BE2C (cell line): ENCODE measurements at regions not wholly inside any gene's neighbourhood (a gene's known extent, or its start where the extent isn't known, plus 50 kb on each side); places are given as distances from the start of the nearest gene placed in this dataset.

ENCODE experiments used
- DNase-seq: peaks from one replicate; pipeline ENCODE4 v3.0.0-alpha.2; 2020
- H3K27me3 ChIP-seq: fragments of 250-450 bp; sonication (Bioruptor Pico); 2 replicates; pipeline ENCODE4 v1.5.1; 2020; ENCODE audit warnings: mild to moderate bottlenecking
- H3K36me3 ChIP-seq: fragments of 250-450 bp; sonication (Bioruptor Pico); 2 replicates; pipeline ENCODE4 v1.5.1; 2020; ENCODE audit warnings: mild to moderate bottlenecking
- H3K4me1 ChIP-seq: fragments of 250-450 bp; sonication (Bioruptor Pico); 2 replicates; pipeline ENCODE4 v1.5.1; 2020
- H3K4me3 ChIP-seq: 2 replicates; pipeline ENCODE4 v1.5.1; 2011; ENCODE audit warnings: low read depth, low read length
- H3K9me3 ChIP-seq: fragments of 250-450 bp; sonication (Bioruptor Pico); 2 replicates; pipeline ENCODE4 v1.5.1; 2020
- TF ChIP-seq, protein P1 (sequence below): IDR thresholded peaks from 2 replicates; pipeline ENCODE4 v1.5.1; 2012; ENCODE audit warnings: mild to moderate bottlenecking, low read depth, low read length

DNA sequence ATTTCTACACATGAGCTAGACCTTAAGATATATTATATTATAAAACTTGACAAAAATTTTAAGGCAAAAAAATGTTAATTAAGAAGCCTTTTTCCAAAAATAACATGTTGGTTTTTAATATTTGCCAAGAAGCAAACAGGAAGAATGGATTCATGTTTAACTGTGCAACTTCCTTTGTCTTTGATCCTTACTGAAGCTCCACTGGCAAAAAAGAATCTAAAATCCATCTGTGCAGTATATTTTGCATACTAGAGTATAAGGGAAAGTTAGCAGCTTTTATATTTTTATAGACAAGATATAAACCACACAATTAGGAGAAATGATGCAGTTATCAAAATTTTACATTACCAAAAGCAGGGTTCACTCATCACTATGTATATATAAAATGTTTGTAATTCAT is 76.9 kb upstream of the RGS18 start:
- H3K4me3 ChIP-seq: no peak overlapping the region
- no peaks in the 10 kb centered on the region for H3K9me3 ChIP-seq
- H3K27me3 ChIP-seq: no peaks in the 10 kb centered on the region
- no peak for DNase-seq
- no peaks in the 10 kb centered on the region for H3K4me1 ChIP-seq
- no peaks in the 10 kb centered on the region for H3K36me3 ChIP-seq
- TF ChIP-seq, protein P1, sequence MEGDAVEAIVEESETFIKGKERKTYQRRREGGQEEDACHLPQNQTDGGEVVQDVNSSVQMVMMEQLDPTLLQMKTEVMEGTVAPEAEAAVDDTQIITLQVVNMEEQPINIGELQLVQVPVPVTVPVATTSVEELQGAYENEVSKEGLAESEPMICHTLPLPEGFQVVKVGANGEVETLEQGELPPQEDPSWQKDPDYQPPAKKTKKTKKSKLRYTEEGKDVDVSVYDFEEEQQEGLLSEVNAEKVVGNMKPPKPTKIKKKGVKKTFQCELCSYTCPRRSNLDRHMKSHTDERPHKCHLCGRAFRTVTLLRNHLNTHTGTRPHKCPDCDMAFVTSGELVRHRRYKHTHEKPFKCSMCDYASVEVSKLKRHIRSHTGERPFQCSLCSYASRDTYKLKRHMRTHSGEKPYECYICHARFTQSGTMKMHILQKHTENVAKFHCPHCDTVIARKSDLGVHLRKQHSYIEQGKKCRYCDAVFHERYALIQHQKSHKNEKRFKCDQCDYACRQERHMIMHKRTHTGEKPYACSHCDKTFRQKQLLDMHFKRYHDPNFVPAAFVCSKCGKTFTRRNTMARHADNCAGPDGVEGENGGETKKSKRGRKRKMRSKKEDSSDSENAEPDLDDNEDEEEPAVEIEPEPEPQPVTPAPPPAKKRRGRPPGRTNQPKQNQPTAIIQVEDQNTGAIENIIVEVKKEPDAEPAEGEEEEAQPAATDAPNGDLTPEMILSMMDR: no peak

DNA sequence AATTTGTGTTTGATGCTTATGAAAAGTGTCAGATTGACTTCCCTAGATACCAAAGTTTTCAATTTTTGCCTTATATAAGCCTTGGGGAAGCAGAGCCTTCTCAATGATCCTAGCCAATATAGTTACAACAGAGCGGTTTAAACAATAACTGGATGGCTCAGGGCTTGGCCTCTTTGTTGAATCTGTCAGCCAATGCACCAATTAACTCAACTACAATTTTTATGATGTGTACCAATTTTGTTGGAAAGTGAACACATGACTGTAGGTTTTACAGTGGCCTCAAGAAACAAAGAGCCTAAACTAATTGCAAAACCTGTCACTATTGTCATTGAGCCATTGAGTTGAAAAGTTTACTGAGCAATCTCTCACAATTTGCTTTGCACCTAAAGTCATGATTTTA is 71.6 kb upstream of the RGS18 start:
- H3K9me3 ChIP-seq: no peaks in the 10 kb centered on the region
- no peaks in the 10 kb centered on the region for H3K27me3 ChIP-seq
- TF ChIP-seq, protein P1: no peak
- no peak overlapping the region for H3K4me3 ChIP-seq
- no peaks in the 10 kb centered on the region for H3K4me1 ChIP-seq
- DNase-seq: no peak
- H3K36me3 ChIP-seq: no peaks in the 10 kb centered on the region

- TF ChIP-seq, protein P1: no peak
- H3K4me3 ChIP-seq: no peak overlapping the region
- no peak for DNase-seq
- no peaks in the 10 kb centered on the region for H3K9me3 ChIP-seq
- H3K36me3 ChIP-seq: no peaks in the 10 kb centered on the region
- H3K4me1 ChIP-seq: no peaks in the 10 kb centered on the region
- H3K27me3 ChIP-seq: no peaks in the 10 kb centered on the region
Observed at GRCh38 chr1:192087334-192087733, 70.9 kb upstream of the RGS18 start.

- DNase-seq: no peak
- Histone ChIP-seq H3K9me3 (no peaks in the 10 kb centered on the region), H3K4me1 (no peaks in the 10 kb centered on the region), H3K27me3 (no peaks in the 10 kb centered on the region), H3K36me3 (no peaks in the 10 kb centered on the region), H3K4me3 (no peak overlapping the region)
- TF ChIP-seq, protein P1: no peak
Observed at GRCh38 chr1:192088496-192088895, 69.8 kb upstream of the RGS18 start.

DNA sequence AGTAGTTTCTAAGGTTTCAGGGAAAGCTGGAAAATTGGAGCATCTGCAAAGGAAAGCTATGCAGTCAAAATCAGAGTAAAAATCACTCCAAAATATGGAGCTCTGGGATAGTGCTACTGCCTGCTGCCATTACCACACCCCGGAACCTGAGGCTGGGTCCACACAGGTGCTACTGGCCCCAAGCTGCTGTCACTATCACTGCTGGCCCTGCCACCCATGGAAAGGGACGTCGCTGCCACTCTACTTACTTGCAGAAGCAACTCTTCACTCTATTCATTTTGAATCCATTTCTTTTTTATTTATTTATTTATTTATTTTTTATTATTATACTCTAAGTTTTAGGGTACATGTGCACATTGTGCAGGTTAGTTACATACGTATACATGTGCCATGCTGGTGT is 60.3 kb upstream of the RGS18 start:
- TF ChIP-seq, protein P1: no peak
- Histone ChIP-seq H3K4me1 (no peaks in the 10 kb centered on the region), H3K4me3 (no peak overlapping the region), H3K36me3 (no peaks in the 10 kb centered on the region), H3K27me3 (no peaks in the 10 kb centered on the region), H3K9me3 (no peaks in the 10 kb centered on the region)
- no peak for DNase-seq

DNA sequence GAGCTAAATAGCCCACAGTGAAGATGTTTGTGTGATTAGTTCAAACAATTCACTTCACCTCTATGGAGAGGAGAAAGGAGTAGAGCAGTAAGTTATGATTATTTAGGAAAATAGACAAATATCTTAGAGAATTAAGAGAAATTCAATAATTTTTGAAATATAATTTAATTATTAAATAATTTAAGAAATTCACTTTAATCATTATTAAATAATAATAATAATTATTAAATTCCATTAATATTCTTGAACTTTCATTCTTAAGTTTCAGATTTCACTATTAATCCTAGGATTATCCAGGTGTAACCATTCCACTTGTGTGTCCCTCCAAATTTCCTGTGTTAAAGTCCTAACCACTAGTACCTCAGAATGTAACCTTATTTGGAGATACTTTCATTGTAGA is 58.9 kb upstream of the RGS18 start:
- no peak for DNase-seq
- H3K36me3 ChIP-seq: no peaks in the 10 kb centered on the region
- TF ChIP-seq, protein P1: no peak

More for the DNA sequence above, 58.9 kb upstream of the RGS18 start:
- H3K27me3 ChIP-seq: no peaks in the 10 kb centered on the region
- no peaks in the 10 kb centered on the region for H3K9me3 ChIP-seq
- no peaks in the 10 kb centered on the region for H3K4me1 ChIP-seq
- no peak overlapping the region for H3K4me3 ChIP-seq
